GM23338 (cell line): ENCODE measurements at regions not wholly inside any gene's neighbourhood (a gene's known extent, or its start where the extent isn't known, plus 50 kb on each side); places are given as distances from the start of the nearest gene placed in this dataset.

Experiments used
- ATAC-seq: fragments of 200-7000 bp; cut with Tn5 transposase; 3 replicates; pipeline ENCODE4 v1.9.1; 2020
- DNase-seq: peaks from one replicate; pipeline ENCODE4 v3.0.0-alpha.2; 2015; ENCODE audit warnings: low spot score
- H2AFZ ChIP-seq: fragments of 200-600 bp; sonication (generic); 2 replicates; pipeline ENCODE4 v1.8.0; 2016; ENCODE audit warnings: antibody characterized with exemption, mild to moderate bottlenecking, moderate library complexity
- H3F3A ChIP-seq: fragments of 200-600 bp; sonication (generic); replicated peaks from 2 replicates; pipeline ENCODE4 v1.8.0; 2017; ENCODE audit warnings: antibody characterized with exemption, mixed run types, low read depth
- H3K27ac ChIP-seq: fragments of 200-600 bp; sonication (generic); 2 replicates; pipeline ENCODE4 v1.6.1; 2016; ENCODE audit warnings: low read depth
- H3K27me3 ChIP-seq: fragments of 200-600 bp; sonication (generic); 2 replicates; pipeline ENCODE4 v1.8.0; 2016; ENCODE audit warnings: mild to moderate bottlenecking, mixed run types, moderate library complexity; ENCODE audit not compliant: insufficient read depth
- H3K36me3 ChIP-seq: fragments of 200-600 bp; sonication (generic); 2 replicates; pipeline ENCODE4 v1.8.0; 2016; ENCODE audit warnings: mild to moderate bottlenecking; ENCODE audit not compliant: insufficient read depth
- H3K4me1 ChIP-seq: fragments of 200-600 bp; sonication (generic); 2 replicates; pipeline ENCODE4 v1.8.0; 2016; ENCODE audit warnings: mild to moderate bottlenecking, moderate library complexity; ENCODE audit not compliant: insufficient read depth
- H3K4me2 ChIP-seq: fragments of 200-600 bp; sonication (generic); 2 replicates; pipeline ENCODE4 v1.7.1; 2017; ENCODE audit warnings: mixed run types
- H3K4me3 ChIP-seq: fragments of 200-600 bp; sonication (generic); 2 replicates; pipeline ENCODE4 v1.6.1; 2016; ENCODE audit warnings: mixed run types
- H3K79me2 ChIP-seq: fragments of 200-600 bp; sonication (generic); replicated peaks from 2 replicates; pipeline ENCODE4 v1.8.0; 2017; ENCODE audit warnings: mild to moderate bottlenecking; ENCODE audit not compliant: insufficient read depth
- H3K9me2 ChIP-seq: fragments of 200-600 bp; sonication (generic); 2 replicates; pipeline ENCODE4 v1.8.0; 2017; ENCODE audit not compliant: insufficient read depth
- H4K20me1 ChIP-seq: fragments of 200-600 bp; sonication (generic); replicated peaks from 2 replicates; pipeline ENCODE4 v1.8.0; 2017; ENCODE audit warnings: mild to moderate bottlenecking; ENCODE audit not compliant: insufficient read depth
- H3K27ac Mint-ChIP-seq: 2 replicates; pipeline ENCODE4 v1.8.0; 2020; ENCODE audit warnings: inconsistent platforms, mild to moderate bottlenecking, moderate library complexity, mixed read lengths
- H3K27me3 Mint-ChIP-seq: 3 replicates; pipeline ENCODE4 v1.8.0; 2022; ENCODE audit warnings: low read depth, mild to moderate bottlenecking, moderate library complexity, mixed read lengths, inconsistent platforms; ENCODE audit not compliant: insufficient read depth, poor library complexity
- H3K36me3 Mint-ChIP-seq: 3 replicates; pipeline ENCODE4 v1.8.0; 2021; ENCODE audit warnings: low read depth, mild to moderate bottlenecking, inconsistent platforms, moderate library complexity, mixed read lengths
- H3K4me1 Mint-ChIP-seq: 3 replicates; pipeline ENCODE4 v1.8.0; 2020; ENCODE audit warnings: mild to moderate bottlenecking, inconsistent platforms, mixed read lengths
- H3K4me3 Mint-ChIP-seq: 3 replicates; pipeline ENCODE4 v1.8.0; 2021; ENCODE audit warnings: moderate library complexity, mild to moderate bottlenecking, inconsistent platforms, mixed read lengths
- H3K9me3 Mint-ChIP-seq: 3 replicates; pipeline ENCODE4 v1.8.0; 2020; ENCODE audit warnings: moderate library complexity, mild to moderate bottlenecking, inconsistent platforms, mixed read lengths
- CREB1 ChIP-seq: fragments of 250-450 bp; sonication (Bioruptor Pico); IDR thresholded peaks from 2 replicates; pipeline ENCODE4 v1.5.0; 2020; ENCODE audit warnings: low read depth, mild to moderate bottlenecking, moderate library complexity
- CTCF ChIP-seq, 2 experiments: fragments of 200-600 bp in 1 of 2; sonication (generic) in 1 of 2; conservative IDR thresholded peaks; 2 replicates each; pipeline versions ENCODE4 v1.5.1 to v1.6.1; 2016 to 2017; ENCODE audit warnings: antibody characterized with exemption in 2 of 2, low read depth in 2 of 2, mild to moderate bottlenecking in 2 of 2, moderate library complexity in 1 of 2
- ETS1 ChIP-seq: IDR thresholded peaks from 2 replicates; pipeline ENCODE4 v1.6.1; 2016; ENCODE audit warnings: antibody characterized with exemption
- EZH2phosphoT487 ChIP-seq: fragments of 200-600 bp; sonication (generic); IDR thresholded peaks from one replicate; pipeline ENCODE4 v1.8.1; 2018; ENCODE audit warnings: antibody characterized with exemption; ENCODE audit not compliant: unreplicated experiment
- JUNB ChIP-seq: IDR thresholded peaks from one replicate; pipeline ENCODE4 v1.6.1; 2016; ENCODE audit warnings: antibody characterized with exemption; ENCODE audit not compliant: unreplicated experiment
- NANOG ChIP-seq: IDR thresholded peaks from 2 replicates; pipeline ENCODE4 v1.6.1; 2016; ENCODE audit warnings: antibody characterized with exemption, borderline replicate concordance
- REST ChIP-seq: IDR thresholded peaks from one replicate; pipeline ENCODE4 v1.6.1; 2018; ENCODE audit warnings: antibody characterized with exemption; ENCODE audit not compliant: unreplicated experiment
- STAT1 ChIP-seq: IDR thresholded peaks from one replicate; pipeline ENCODE4 v1.6.1; 2016; ENCODE audit warnings: antibody characterized with exemption; ENCODE audit not compliant: unreplicated experiment
- ZNF114 ChIP-seq: fragments of 250-450 bp; sonication (Bioruptor Pico); IDR thresholded peaks from 2 replicates; pipeline ENCODE4 v1.5.0; 2020; ENCODE audit warnings: mild to moderate bottlenecking, moderate library complexity
- ZNF331 ChIP-seq: fragments of 250-450 bp; sonication (Bioruptor Pico); IDR thresholded peaks from 2 replicates; pipeline ENCODE4 v1.5.0; 2020; ENCODE audit warnings: low read depth, mild to moderate bottlenecking, moderate library complexity

- ATAC-seq = no peak
- Histone ChIP-seq H3K9me2 (no peaks in the 10 kb centered on the region), H3F3A (no peaks in the 10 kb centered on the region), H3K79me2 (no peaks in the 10 kb centered on the region), H3K4me2 (no peak overlapping the region), H3K4me3 (no peak overlapping the region), H3K27ac (no peak overlapping the region), H3K36me3 (no peaks in the 10 kb centered on the region), H3K27me3 (no peaks in the 10 kb centered on the region), H3K4me1 (no peaks in the 10 kb centered on the region), H2AFZ (no peak overlapping the region), H4K20me1 (no peaks in the 10 kb centered on the region)
- H3K4me1 Mint-ChIP-seq = peaks cover 2% of the 10 kb centered on the region; the same call in 1 of the 3 replicates
- no peak overlapping the region for H3K4me3 Mint-ChIP-seq
- peaks cover 7% of the 10 kb centered on the region for H3K9me3 Mint-ChIP-seq
- H3K27ac Mint-ChIP-seq = no peak overlapping the region
- TF ChIP-seq JUNB = no peak
- TF ChIP-seq CTCF (conservative IDR thresholded peaks at IDR 0.05; ENCODE audit: low read depth in 2 of 2) = no peak
- TF ChIP-seq CREB1 (CRISPR knock-in tag) = no peak
- no peak for TF ChIP-seq ZNF331 (CRISPR knock-in tag)
- TF ChIP-seq REST = no peak
- no peak for TF ChIP-seq ZNF114
- no peak for TF ChIP-seq EZH2phosphoT487
- no peak for TF ChIP-seq STAT1
- DNase-seq = no peak
- H3K27me3 Mint-ChIP-seq = peaks cover 4% of the 10 kb centered on the region
- H3K36me3 Mint-ChIP-seq = no peaks in the 10 kb centered on the region; the same call in 1 of the 3 replicates
Measured at GRCh38 chr2:236766850-236767249, 197.2 kb downstream of the ACKR3 start.

GRCh38 chr2:236767941-236768340 lies 198.3 kb downstream of the ACKR3 start:
- no peaks in the 10 kb centered on the region for H3K27me3 ChIP-seq
- no peak overlapping the region for H3K27ac Mint-ChIP-seq
- peaks cover 4% of the 10 kb centered on the region for H3K27me3 Mint-ChIP-seq
- TF ChIP-seq ETS1 (no peak), ZNF331 (CRISPR knock-in tag) (no peak), EZH2phosphoT487 (no peak), NANOG (no peak)

More at GRCh38 chr2:236767941-236768340, 198.3 kb downstream of the ACKR3 start:
- Histone ChIP-seq H3K9me2 (no peaks in the 10 kb centered on the region), H3K4me2 (no peak overlapping the region), H3K36me3 (no peaks in the 10 kb centered on the region), H3K79me2 (no peaks in the 10 kb centered on the region), H3K4me3 (no peak overlapping the region), H4K20me1 (no peaks in the 10 kb centered on the region), H3K27ac (no peak overlapping the region), H3F3A (no peaks in the 10 kb centered on the region), H2AFZ (no peak overlapping the region), H3K4me1 (no peaks in the 10 kb centered on the region)
- peaks cover 7% of the 10 kb centered on the region for H3K9me3 Mint-ChIP-seq
- H3K4me1 Mint-ChIP-seq = peaks cover 2% of the 10 kb centered on the region; the same call in 1 of the 3 replicates
- H3K36me3 Mint-ChIP-seq = no peaks in the 10 kb centered on the region; the same call in 1 of the 3 replicates
- ATAC-seq (no peak), DNase-seq (no peak)
- no peak overlapping the region for H3K4me3 Mint-ChIP-seq
